GM12878 (cell line): ENCODE measurements at regions not wholly inside any gene's neighbourhood (a gene's known extent, or its start where the extent isn't known, plus 50 kb on each side); places are given as distances from the start of the nearest gene placed in this dataset.

Source experiments
- CTCF ChIP-seq, 3 experiments: IDR thresholded peaks in 2 of 3; conservative IDR thresholded peaks in 1 of 3; 2 replicates each; pipeline ENCODE4 v1.5.1; 2011; ENCODE audit warnings: low read depth in 3 of 3, low read length in 3 of 3, mild to moderate bottlenecking in 3 of 3, control low read depth in 2 of 3, moderate library complexity in 2 of 3, inconsistent platforms in 1 of 3, mixed read lengths in 1 of 3; ENCODE audit not compliant: control insufficient read depth in 2 of 3, insufficient read depth in 1 of 3; ENCODE audit errors: extremely low read depth in 1 of 3
- FOXK2 ChIP-seq: fragments of 450-650 bp; IDR thresholded peaks from 2 replicates; pipeline ENCODE4 v1.6.1; 2017; ENCODE audit warnings: mild to moderate bottlenecking, moderate library complexity

DNA sequence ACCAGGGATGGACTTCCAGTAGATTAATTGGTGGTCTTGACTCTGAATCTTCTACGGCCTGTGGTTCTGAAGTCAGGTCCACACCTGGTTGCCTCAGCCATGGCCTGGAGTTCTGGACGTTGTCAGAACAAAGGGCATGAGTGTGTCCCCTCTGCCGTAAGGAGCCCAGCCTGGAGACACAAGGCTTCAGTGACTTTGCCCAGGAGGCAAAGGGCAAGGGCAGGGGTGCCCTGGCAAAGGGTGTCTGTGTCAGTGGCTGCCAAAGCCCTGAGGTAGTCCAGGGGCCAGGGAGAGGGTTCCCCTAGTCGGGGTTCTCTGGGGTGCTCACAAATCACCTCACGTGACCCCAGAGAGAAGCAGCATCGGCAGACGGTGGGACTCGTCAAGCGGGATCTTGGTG, 273.2 kb upstream of the ZNF32 start:
- TF ChIP-seq CTCF (IDR thresholded peaks at IDR 0.05 in 2 of 3, conservative IDR thresholded peaks at IDR 0.05 in 1 of 3; ENCODE audit: control insufficient read depth in 2 of 3, extremely low read depth in 1 of 3, insufficient read depth in 1 of 3, low read depth in 3 of 3, low read length in 3 of 3) = no peak
- no peak for TF ChIP-seq FOXK2
